HG02981 (cell line): ENCODE measurements at regions not wholly inside any gene's neighbourhood (a gene's known extent, or its start where the extent isn't known, plus 50 kb on each side); places are given as distances from the start of the nearest gene placed in this dataset.

Experiments
- ATAC-seq: cut with Tn5 transposase; IDR thresholded peaks from one replicate; pipeline ENCODE4 v1.9.1; 2021; ENCODE audit warnings: mild to moderate bottlenecking, moderate library complexity; ENCODE audit not compliant: unreplicated experiment

DNA sequence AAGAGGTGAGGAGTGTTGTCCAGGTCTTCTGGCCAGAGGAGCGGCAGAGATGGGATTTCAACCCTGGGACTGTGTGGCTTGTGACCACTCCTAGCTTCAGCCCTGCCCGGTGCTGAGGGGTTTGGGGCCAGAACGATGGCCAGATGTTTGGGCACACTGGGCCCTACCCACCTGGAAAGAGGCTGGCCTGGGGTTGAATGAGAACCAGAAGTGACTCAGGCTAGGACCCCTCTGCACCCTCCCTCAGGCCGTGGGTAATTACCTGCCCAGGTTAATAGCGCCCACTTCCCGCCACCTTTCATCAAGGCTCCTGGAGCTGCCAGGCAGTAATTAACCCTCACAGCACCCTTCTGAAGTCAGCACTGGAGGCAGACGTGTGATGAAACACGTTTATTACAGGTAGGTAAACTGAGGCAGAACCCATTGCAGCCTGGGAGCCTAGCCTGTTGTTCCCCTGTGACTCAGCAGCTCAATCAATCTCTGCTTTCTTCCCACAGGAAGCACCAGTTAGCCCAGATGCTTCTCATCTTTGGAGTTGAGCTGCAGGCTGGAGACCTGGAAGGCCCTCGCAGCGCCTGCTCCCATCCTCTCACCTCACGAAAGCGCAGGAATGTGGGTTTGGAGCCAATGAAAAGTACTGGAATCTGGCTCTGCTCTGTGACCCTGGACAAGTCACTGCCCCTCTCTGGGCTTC is 120.8 kb downstream of the CEBPB start:
- ATAC-seq: no peak

DNA sequence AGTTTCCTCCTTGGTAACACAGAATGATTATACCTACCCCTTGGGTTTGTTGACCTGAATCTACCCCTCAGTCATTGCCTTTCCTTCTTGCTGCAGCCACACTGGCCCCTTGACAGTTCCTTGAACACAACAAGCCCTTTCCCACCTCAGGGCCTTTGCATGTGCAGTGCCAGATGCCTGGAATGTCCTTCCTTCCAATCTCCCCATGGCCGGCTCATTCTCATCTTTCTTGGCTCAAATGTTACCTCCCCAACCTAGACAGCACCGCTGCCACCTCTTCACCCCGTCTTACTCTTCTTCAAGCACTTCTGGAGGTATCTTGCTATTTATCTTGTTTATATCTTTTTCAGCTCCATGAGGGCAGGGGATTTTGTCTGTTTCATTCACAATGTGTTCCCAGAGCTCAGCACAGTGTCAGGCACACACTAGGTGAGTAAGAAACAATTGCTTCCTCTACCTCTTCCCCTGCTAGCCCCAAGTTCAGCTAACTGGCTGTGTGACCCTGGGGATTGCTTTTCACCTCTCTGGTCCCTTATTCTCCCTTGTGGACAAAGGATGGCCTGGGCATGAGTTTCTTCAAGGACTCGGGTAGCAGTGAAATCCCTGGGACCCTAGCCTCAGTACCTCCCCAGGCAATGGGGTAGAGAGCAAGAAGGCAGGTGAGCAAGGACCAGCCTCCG is 121.5 kb downstream of the CEBPB start:
- ATAC-seq: no peak

DNA sequence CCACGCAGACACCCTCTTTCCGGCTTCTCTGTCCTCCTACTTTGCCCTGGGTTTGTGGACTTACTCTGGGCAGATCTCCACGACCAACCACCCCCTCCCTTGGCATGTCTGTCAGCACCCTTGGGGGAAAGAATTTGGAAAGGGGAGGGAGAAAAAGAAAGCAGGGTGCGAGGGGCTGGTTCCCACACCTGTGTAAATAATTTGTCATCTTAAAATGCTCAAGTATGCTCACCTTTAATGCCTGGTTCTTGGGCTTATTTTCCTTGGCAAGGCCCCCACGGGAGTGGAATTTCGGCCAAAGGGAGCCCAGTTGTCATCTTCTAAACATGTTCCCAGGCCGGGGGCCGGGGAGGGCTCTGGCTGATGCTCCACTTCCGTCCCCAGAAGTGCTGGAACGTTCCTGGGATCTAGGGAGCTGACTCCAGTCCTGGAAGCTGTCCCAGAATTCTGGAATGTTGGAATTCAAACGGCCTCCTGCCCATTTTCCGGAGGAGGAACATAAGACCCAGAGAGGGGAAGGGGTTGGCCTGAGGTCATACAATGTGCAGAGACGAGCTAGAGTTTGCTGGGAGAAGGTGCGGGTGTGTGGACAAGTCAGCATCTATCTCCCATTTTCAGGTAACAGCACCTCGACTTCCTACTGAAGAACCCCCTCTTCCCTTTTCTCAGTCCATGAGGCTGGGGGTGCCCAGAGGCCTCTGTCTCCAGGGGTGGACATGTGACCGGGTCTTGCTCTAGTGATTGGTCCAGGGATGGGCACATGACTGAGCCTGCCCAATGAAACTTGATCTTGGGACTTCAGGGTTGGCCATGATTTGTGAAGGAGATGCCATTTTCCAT is 122.3 kb downstream of the CEBPB start:
- no peak for ATAC-seq

DNA sequence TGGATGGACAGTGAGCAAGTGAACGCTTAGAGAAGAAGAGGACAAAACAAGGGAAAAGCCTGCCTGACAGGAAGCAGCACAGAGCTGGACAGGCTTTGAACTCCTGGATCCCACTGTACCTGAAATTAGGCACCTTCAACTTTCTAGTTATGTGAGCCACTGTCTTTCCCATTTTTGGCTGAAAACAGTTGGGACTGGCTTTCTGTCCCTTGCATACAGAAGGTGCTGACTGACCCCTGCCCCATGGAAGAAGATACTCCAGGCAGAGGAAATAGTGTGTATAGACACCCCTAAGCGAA is 122.8 kb downstream of the CEBPB start:
- ATAC-seq: no peak

DNA sequence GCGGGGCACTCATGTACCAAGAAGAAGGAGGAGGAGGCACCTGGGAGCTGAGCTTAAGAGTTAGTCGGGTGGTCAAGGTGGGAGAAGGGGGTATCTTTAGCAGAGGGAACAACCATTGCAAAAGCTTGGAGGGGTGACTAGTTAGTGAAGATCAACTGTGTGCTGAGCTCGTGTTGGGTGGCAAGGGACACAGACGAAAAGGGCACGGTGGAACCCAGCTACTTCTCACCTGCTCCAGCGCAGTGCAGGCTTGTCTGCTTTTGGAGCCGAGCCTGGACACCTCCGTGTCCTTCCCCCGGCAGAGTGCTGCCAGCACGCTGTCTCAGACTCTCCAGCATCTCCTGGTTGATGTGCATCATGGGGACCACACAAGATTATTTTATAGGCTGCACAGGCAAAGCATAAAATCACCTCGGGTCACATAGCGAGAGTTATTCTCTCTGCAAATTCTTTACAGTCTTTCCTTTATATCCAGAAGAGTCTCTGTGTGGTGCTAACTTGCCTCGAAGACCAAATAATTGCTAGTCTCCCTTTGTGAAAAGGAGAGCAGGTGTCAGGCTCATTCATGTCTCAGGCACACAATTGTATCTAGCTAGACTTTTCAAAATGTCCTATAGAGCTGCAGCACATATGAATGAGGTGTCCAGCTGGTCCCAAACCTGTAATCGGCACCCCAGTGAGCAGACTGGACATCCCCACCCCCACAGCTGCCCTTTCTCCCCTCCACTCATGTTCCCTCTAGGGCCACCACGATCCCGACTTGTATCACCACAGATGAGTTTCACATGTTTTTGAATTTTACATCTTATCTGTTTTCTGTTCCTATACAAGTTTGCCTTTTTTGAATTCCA is 123.4 kb downstream of the CEBPB start:
- ATAC-seq: no peak

DNA sequence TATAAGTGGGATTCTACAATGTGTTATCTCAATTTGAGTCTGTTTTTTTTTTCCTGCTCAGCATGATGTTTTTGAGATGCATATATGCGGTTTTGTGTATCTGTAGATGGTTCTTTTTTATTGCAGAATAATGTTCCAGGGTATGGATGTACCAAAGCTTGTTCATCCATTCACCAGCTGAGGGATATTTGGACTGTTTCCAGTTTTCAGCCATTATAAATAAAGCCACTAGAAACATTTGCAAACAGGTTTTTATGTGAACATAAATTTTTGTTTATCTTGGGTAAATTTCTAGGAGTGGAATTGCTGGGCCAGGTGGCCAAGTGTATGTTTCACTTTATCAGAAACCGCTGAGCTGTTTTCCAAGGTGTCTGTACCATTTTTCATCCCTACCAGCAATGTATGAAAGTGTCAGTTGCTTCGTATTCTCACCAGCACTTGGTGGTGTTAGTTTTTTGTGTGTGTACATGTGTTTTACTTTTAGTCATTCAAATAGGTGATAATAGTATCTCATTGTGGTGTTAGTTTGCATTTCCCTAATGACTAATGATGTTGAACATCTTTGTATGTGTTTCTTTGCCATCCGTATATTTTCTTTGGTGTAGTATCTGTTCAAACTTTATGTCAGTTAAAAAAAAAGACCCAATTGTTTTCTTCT is 124.2 kb downstream of the CEBPB start:
- ATAC-seq: no peak

DNA sequence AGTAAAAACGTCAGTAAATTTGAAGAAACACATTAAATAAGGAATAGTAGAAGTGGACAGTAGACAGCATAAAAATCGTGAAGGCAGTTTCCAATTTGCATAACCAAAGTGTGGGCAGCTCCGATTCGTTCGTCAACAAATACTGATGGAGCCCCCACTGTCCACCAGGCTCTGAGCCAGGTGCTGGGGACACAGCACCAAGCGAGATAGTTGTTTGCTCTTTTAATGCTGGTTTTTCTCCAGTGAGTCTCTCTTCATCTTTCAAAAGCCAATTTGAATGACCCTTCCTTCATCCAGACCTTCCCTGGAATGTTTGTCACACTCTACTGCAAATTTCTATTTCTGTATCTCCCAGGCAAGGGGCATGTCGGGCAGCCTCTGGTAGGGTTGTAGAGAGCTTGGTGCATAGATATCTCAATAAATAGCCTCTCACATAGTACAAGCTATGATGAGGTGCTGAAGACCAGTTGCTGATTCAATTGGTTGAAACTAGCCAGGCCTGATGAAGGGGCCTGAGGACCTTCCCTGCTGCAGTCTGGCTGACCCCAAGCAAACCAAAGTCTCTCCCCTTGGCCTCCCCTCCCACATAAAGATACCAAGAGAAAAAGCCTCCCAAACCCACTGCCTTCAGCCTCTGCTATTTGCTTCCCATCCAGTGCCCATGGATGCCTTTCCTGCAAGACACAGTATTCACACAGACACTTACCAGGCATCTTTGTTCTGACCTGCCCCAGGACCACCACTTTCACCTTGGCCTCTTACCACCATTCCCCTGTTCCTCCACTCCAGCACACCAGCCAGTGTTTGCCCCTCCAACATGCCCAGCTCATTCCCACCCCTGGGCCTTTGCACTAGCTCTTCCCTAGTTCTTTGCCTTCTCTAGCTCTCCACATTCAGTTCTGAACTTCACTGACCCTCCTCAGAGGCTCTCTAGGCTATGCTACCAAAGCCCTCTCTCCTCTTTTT is 125.2 kb downstream of the CEBPB start:
- no peak for ATAC-seq

DNA sequence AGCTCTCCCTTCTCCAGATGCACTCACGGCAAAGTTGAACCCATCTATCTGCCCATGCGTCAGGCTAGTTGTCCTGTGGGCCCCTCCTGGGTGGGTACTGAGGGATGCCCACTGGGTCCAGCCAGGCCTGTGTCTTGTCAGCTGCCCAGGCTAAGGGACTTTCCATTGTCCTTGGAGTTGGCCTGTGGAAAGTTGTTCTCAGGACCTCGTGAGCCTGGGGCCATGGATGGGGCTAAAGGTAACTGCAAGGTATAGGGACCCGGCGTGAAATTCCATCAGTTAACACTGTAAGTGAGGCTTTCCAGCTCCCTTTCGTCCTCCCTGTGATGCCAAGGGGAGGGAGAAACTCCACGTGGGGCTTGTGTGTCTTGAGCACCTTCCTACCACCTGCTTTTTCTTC is 126.5 kb downstream of the CEBPB start:
- no peak for ATAC-seq

DNA sequence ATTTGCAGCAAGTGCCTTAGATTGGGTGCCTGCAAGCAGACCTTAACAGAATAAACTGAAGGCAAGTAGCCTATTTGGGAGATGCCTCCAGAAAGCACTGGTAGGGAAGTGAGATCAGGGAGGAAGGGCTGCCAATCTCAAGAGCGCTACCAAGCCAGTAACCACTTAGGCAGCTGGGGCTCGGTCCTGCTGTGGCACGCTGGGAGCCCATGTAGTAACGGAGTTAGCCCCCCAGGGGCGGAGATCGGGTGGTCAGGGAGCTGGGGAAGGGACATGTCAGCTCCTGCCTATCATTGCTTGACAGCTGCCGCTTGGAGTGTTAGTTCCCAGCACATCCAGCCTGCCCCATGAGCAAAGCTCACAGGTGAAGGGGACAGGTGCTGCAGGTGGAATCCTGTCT is 127.0 kb downstream of the CEBPB start:
- ATAC-seq: no peak

DNA sequence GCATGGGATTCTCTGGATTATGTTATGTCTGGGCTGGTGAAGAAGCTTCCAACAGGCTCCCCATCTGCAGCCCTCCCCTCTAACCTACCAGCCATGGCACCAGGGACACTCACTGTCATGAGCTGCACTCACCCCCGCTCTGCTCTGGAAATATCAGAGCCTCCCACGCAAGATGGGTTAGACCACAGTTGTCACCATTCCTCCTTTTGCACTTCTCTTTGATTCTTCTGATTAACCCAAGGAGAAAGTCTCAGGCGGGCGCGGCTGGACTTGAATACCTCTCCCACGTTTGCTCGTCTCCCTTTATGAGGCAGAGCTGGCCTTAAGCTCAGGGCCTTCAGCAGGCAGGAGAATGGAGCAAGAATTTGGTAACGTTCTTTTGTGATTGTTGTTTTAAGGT is 128.1 kb downstream of the CEBPB start:
- ATAC-seq: no peak

DNA sequence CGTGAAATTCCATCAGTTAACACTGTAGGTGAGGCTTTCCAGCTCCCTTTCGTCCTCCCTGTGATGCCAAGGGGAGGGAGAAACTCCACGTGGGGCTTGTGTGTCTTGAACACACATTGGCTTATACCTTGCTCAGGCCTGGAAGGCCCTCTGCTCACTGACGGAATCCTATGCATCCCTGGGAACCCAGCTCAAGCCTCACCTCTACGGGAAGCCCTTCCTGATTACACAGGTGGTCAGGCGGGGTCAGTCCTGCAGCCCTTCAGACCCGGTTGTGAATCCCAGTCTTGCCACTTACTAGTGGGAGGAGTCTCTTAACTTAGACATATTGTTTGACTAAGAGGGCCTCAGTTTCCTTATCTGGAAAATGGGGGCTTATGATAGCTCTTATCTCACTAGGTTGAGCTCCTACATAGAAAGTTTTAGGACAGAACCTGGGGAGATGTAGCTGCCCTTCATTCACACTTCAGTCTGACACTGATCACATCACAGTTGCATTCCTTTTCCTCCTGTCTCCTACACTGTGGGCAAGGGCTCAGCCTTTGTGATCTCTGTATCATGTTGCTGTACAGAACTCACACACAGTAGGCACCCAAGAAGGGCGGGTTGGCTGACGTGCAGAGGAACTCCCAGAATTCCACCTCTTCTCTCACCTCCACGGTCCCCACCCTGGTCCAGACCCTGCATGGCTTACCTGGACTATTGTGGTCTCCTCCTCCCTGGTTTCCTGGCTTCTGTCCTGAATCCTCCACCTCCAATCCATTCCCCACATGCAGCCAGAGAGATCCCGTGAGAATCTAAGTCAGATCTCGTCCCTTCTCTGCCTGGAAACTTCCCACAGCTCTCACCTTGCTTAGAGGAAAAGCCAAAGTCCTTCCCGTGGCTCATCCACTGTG is 129.6 kb downstream of the CEBPB start:
- no peak for ATAC-seq

DNA sequence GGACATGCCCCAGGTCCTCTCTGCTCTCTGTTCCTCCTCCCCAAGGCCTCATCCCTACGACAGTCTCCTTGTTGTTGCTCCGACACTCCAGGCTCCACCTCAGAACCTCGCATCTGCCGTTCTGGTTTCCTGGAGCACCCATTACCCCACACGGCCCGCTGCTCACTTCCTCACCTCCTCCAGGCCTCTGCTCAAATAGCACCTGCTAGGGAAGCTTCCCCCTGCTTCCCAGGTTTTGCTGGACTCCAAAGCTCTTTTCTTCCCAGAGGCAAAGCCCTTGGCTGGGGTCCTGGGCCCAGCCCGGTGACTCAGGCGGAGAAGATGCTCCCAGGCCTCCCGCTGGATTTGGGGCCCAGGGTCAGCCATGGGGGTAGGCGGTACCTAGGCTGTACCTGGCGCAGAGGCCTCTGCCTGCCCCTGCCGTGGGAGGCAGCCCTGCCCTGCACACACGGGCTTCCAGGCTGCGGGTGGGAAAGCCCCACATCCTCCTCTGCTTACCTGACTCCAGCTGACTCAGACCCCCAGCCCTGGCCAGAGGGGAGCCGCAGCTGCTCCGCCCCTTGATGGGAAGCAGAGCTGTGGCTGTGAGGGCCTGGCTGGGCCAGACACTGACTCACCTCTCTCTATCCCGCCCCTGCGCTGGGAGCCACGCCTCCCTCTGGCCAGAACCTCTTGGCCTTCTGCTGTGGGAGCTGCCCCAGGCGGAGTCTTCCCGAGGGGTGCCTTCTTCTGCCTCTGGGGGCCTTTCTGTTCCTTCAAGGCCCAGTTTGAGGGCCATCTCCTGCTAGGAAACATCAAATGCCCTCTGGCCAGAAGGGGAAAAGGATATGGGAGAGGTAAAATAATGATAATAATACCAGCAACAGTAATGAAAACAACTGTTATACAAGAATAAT is 130.5 kb downstream of the CEBPB start:
- ATAC-seq: no peak

DNA sequence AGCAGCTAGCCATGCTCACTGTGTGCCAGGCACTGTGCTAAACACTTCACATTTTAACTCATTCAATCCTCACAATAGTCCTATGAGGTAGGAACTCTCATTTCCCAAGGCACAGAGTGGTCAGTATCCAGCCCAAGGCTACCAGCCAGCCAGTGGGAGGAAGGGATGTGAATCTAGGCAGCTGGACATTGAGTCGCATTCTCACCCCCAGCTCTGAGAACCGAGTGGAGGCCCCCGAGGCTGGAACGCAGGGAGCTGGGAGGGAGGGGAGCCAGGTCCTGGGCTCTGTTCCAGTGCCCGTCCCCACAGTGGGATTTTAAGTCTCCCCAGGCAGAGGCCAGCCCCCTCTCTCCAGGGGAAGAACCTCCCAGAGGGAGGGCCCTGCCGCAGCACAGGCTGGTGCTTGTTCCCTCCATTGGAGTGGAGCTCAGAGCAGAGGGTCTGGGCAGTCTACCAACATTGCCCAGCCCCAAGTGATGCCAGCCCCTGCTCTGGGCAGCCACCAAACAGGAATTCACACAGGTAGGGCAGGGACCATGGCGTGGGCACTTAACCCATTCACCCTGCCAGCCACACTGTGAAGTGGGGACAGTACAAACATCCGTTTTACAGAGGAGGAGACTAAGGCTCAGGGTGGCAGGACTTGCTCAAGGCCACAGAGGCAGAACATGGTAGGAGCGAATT is 131.3 kb downstream of the CEBPB start:
- no peak for ATAC-seq

DNA sequence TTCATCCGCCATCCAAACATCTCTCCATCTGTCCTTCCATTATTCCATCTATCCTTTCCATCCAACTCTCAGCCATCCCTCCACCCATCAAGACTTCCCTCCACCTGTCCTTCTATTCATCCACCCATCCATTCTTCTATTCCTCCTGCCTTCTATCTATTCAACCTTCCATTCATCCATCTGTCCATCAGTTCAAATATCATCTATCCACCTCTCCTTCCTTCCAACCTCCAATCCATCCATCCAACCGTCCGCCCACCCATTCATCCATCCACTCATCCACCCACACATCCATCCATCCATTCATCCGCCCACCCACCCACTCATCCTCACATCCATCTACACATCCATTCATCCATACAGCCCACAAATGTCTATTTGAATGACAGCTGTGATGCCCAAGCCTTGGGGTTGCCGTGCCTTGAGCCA is 132.1 kb downstream of the CEBPB start:
- ATAC-seq: no peak

DNA sequence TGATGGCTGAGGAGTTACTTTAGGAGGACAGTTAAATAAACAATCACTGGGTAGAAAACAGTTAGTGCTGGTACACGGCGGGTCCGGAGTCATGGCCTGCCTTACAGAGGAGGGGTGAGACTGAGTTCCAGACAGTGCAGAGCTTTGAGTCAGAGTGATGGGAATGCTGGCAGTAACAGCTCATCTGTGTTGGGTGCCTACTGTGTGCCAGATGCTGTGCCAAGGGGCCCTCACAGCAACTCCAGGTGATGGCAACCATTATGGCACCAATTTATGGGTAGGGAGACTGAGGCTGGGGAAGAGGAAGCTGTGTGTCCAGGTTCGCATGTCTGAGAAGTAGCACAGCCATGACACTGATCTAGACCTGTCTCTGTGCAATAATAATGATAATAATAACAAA is 132.6 kb downstream of the CEBPB start:
- no peak for ATAC-seq

DNA sequence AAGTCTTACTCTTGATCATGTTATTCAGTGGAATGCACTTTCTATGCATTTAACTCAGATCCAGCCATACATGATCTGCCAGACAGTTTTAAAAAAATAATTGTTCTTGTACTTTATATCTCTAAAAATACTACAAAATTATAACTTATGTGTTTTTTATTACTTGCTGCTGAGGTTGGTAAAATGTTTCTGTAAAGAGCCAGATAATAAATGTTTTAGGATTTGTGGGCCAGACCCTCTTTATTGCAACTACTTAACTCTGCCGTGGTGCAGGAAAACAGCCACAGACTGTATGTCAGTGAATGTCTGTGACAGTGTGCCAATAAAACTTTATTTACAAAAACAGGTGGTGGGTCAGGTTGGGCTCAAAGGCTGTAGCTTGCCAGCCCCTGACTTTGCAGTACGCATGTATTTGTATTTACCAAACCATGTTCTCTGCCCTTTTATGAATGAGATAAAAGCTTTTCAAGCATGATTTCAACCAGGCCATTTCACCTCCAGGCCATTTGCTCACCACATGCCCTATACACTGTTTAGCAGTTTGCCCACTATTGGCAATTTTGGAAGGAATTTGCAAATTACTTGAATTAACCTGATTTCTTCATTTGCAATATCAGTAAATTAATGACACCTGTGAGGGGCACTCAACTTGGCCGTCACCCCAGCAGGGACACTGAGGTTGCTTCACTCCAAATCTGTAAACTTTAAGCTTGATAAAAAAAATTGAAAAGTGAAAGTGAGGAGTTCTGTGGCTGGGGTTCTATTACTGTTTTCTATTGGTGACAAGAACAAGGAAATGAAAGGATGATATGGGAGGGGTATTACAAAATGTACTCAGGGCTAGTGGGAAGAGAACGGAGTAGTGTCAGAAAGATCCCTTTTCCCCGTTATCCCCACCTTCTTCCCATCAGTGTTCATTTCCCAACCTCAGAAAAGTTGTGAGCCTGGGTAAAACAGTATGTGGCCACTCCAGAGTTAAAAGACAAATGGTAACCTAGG is 133.4 kb downstream of the CEBPB start:
- ATAC-seq: no peak
